ENCODE measurements at regions not wholly inside any gene's neighbourhood (a gene's known extent, or its start where the extent isn't known, plus 50 kb on each side); places are given as distances from the start of the nearest gene placed in this dataset.

DNA sequence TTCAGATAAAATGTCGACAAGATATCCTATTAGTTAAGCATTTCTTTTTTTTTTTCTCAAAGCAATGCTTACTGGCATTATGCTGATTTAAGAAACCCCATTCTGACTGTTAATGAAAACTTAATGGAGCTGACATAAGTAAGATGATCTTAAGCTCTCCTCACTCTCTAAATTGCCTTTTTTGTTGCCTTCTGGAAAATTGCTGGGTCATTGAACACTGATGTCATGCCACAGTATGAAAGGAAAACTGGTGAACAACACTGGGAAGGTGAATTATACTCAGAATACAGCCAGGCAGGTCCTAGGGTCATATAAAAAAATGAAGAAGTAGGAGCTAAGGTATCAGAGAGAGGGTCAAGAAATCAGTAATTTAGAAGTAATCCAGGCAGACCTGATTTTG lies 179.9 kb downstream of the BTG1 start:
- Histone ChIP-seq H3K4me3 (no peak overlapping the region), H3K36me3 (no peaks in the 10 kb centered on the region), H3K9me3 (no peaks in the 10 kb centered on the region), H3K27ac (no peak overlapping the region), H3K27me3 (no peaks in the 10 kb centered on the region), H3K4me1 (no peaks in the 10 kb centered on the region)
- no peak for DNase-seq (ENCODE audit: low spot score)
- TF ChIP-seq, protein P1, sequence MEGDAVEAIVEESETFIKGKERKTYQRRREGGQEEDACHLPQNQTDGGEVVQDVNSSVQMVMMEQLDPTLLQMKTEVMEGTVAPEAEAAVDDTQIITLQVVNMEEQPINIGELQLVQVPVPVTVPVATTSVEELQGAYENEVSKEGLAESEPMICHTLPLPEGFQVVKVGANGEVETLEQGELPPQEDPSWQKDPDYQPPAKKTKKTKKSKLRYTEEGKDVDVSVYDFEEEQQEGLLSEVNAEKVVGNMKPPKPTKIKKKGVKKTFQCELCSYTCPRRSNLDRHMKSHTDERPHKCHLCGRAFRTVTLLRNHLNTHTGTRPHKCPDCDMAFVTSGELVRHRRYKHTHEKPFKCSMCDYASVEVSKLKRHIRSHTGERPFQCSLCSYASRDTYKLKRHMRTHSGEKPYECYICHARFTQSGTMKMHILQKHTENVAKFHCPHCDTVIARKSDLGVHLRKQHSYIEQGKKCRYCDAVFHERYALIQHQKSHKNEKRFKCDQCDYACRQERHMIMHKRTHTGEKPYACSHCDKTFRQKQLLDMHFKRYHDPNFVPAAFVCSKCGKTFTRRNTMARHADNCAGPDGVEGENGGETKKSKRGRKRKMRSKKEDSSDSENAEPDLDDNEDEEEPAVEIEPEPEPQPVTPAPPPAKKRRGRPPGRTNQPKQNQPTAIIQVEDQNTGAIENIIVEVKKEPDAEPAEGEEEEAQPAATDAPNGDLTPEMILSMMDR (IDR thresholded peaks at IDR 0.05), result no peak

DNA sequence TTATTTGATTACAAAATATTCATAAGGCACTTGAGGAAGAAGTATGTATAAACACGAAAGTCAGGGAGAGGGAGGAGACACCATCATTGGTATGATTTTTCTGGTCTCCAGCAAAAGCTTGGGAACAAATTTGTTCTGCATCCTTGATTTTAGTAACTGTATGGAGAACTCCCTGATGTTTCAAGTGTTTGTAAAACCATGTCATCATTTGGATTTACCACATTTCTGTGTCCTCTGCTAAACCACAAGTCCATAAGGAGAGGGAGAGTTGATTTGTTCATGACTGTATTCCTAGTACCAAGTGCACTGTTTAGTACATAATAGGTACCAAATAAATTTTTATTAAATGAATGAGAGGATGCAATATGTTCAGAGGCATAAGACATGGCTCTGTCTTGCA lies 181.1 kb downstream of the BTG1 start:
- TF ChIP-seq, protein P1 (IDR thresholded peaks at IDR 0.05), result no peak
- Histone ChIP-seq H3K4me1 (no peaks in the 10 kb centered on the region), H3K27me3 (no peaks in the 10 kb centered on the region), H3K9me3 (no peaks in the 10 kb centered on the region), H3K27ac (no peak overlapping the region), H3K36me3 (no peaks in the 10 kb centered on the region), H3K4me3 (no peak overlapping the region)
- no peak for DNase-seq (ENCODE audit: low spot score)

DNA sequence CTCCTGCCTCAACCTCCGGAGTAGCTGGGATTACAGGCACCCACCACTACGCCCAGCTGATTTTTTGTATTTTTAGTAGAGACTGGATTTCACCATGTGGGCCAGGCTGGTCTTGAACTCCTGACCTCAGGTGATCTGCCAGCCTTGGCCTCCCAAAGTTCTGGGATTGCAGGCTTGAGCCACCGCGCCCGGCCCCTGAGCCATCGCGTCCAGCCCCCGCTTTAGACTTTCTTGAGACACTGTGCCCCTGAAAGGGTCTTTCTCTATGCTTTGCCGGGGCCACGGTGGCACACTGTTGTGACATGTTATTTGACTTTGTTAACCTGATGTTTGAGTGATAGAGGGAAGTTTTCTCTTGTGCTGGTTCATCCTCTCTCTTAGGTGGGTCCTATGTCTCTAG lies 186.4 kb downstream of the BTG1 start:
- H3K27ac ChIP-seq, result no peak overlapping the region
- no peaks in the 10 kb centered on the region for H3K4me1 ChIP-seq
- no peaks in the 10 kb centered on the region for H3K27me3 ChIP-seq
- TF ChIP-seq, protein P1 (IDR thresholded peaks at IDR 0.05), result no peak
- H3K9me3 ChIP-seq, result no peaks in the 10 kb centered on the region
- DNase-seq (ENCODE audit: low spot score), result no peak
- no peak overlapping the region for H3K4me3 ChIP-seq
- H3K36me3 ChIP-seq, result no peaks in the 10 kb centered on the region

DNA sequence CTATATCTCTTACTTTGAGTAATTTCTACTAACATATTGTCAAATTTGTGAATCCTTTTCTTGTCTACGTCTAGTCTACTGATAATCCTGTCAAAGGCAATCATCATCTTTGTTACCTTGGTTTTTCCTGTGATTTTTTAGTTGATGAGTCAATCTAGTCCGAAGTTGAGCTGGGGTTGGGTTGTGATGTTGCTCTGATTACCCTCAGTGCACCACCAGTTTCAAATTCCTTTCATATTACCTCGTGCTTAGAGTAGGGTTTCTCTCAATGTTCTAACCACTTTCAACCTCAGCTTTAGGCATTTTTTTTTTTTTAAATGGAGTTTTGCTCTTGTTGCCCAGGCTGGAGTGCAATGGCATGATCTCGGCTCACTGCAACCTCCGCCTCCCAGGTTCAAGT lies 186.8 kb downstream of the BTG1 start:
- Histone ChIP-seq H3K9me3 (no peaks in the 10 kb centered on the region), H3K4me3 (no peak overlapping the region), H3K27ac (no peak overlapping the region), H3K4me1 (no peaks in the 10 kb centered on the region), H3K27me3 (no peaks in the 10 kb centered on the region), H3K36me3 (no peaks in the 10 kb centered on the region)
- TF ChIP-seq, protein P1 (IDR thresholded peaks at IDR 0.05), result no peak
- DNase-seq (ENCODE audit: low spot score), result no peak

DNA sequence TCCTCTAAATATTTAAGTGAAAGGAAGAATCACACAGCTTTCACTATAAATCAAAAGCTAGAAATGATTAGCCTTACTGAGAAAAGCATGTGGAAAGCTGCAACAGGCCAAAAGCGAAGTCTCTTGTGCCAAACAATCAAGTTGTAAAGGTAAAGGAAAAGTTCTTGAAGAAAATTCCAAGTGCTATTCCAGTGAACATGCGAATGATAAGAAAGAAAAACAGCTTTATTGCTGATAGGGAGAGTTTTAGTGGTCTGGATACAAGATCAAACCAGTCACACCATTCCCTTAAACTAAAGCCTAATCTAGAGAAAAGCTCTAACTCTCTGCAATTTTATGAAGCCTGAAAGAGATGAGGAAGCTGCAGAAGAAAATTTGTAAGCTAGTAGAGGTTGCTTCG lies 190.9 kb downstream of the BTG1 start:
- H3K36me3 ChIP-seq, result no peaks in the 10 kb centered on the region
- TF ChIP-seq, protein P1 (IDR thresholded peaks at IDR 0.05), result no peak
- no peak overlapping the region for H3K4me3 ChIP-seq
- no peak for DNase-seq (ENCODE audit: low spot score)
- H3K27me3 ChIP-seq, result no peaks in the 10 kb centered on the region
- no peaks in the 10 kb centered on the region for H3K9me3 ChIP-seq
- H3K27ac ChIP-seq, result no peak overlapping the region
- H3K4me1 ChIP-seq, result no peaks in the 10 kb centered on the region

DNA sequence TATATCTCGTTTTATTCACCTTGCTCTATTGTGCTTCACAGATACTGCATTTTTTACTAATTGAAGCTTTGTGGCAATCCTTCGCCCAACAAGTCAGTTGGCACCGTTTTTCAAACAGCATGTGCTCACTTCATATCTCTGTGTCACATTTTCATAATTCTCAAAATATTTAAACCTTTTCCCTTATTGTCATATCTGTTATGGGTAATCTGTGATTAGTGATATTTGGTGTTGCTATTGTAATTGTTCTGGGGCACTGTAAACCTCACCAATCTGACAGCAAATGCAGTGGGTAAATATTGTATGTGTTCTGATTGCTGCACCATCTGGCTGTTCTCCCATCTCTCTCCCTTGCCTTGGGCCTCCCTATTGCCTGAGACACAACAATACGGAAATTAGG lies 191.3 kb downstream of the BTG1 start:
- Histone ChIP-seq H3K4me3 (no peak overlapping the region), H3K36me3 (no peaks in the 10 kb centered on the region), H3K27me3 (no peaks in the 10 kb centered on the region), H3K4me1 (no peaks in the 10 kb centered on the region), H3K27ac (no peak overlapping the region), H3K9me3 (no peaks in the 10 kb centered on the region)
- no peak for DNase-seq (ENCODE audit: low spot score)
- TF ChIP-seq, protein P1 (IDR thresholded peaks at IDR 0.05), result no peak

All from right atrium auricular region (tissue), 2 donors.